HG02798 (cell line): ENCODE measurements at regions not wholly inside any gene's neighbourhood (a gene's known extent, or its start where the extent isn't known, plus 50 kb on each side); places are given as distances from the start of the nearest gene placed in this dataset.

Experiments used
- ATAC-seq: cut with Tn5 transposase; IDR thresholded peaks from one replicate; pipeline ENCODE4 v1.9.1; 2021; ENCODE audit warnings: mild to moderate bottlenecking; ENCODE audit not compliant: unreplicated experiment, poor library complexity

DNA sequence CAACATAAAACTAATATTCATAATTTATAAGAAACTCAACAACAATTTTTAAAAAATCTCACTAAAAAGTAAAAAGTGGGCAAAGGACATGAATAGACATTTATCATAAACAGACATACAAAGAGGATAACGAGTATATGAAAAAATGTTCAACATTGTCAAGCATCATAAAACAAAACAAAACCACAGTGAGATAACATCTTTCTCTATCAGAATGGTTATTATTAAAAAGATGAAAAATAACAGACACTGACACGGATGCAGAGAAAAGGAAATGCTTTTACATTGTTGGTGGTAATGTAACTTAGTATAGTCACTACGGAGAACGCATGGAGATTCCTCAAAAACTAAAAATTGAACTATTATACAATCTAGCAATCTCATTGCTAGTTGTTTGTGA lies 813.0 kb downstream of the LUZP2 start:
- ATAC-seq: no peak

DNA sequence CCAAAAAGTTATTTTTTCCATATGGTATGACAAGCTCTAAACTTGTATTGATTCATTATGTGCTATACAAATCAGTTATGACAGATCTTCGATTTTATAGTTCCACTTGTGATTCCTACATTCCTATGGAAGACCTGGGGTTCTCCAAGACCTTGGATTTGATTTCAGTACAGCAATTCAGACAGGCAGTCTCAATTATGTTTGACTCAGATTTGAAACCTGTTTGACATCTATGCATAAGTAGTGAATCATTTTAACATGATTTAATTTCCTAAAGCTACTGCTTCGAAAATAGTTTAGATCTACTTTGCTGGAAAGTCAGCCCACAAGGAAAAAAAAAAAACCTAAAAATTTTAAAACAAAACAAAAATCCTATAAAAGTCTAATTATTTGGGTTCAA lies 820.4 kb downstream of the LUZP2 start:
- no peak for ATAC-seq

DNA sequence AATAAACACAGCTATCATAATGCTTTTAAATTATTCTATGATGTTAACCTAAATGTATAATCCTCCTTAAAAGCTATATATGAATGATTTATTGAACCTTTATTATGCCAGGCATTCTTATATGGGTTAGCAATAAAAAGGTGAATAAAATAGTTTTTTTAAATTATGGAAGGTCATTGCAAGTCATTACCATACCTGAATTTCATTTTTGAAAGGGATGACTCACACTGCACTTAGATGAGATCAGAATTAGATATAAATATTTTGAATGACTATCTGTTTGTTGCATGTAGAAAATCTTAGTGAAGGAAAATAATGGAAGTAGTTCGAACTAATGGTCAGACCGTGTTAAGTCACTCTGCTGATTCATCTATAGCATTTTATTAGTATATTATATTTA lies 822.3 kb downstream of the LUZP2 start:
- no peak for ATAC-seq

DNA sequence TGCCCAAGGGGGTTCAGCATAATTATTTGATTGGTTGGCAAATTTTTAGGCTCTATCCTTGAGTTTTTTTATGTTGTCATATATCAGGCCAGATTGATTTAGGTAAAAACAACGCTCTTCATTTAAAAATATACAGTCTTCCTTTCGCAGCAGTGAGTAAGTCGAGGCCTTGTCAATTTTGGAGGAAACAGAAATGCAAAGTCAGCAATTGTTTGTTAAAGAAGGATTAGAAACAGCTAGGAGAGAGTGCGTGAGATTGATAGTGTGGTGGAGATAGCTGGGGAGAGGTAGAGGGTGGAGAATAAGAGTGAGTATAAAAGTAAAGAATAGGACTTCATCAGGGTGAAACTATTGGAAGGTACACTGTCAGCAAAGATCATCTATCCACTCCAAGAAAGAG lies 830.8 kb downstream of the LUZP2 start:
- no peak for ATAC-seq

DNA sequence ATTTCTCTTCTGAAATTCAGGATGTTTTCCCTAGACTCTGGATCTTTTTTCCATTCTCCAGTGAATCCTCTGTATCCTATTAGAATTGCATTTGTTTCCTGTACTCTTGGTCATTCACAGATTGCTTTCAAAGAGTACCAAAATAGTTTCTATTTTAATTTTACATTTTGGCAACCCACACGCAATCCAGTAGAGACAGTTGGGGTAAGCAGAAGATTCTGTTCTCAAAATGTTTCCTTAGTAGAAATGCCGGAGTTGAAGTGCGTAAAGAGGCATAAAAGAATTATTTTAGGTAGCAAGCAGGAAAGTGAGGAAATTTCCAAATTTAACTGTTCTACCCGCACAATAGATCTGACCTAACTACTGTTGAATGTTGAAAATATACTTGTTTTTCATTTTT lies 842.4 kb downstream of the LUZP2 start:
- no peak for ATAC-seq

DNA sequence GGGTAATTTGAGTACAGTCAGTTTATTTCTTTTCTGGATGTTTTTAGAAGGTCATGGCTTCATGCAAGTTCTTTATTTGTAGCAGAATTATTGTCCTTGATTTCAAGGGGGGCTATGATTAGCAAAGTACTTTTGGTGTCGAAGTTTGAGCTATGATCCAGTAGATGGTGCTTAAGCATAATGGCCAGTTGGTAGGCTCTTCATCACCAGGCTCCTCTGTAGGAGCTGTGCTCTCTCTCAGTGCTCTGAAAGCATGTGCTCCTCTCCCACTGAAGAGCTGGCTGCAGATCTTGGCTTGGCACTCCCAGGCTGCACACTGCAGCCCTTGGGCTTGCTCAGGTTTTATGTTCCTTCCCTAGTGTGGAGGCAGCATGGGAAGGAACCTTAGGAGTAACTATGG lies 852.7 kb downstream of the LUZP2 start:
- ATAC-seq: no peak

DNA sequence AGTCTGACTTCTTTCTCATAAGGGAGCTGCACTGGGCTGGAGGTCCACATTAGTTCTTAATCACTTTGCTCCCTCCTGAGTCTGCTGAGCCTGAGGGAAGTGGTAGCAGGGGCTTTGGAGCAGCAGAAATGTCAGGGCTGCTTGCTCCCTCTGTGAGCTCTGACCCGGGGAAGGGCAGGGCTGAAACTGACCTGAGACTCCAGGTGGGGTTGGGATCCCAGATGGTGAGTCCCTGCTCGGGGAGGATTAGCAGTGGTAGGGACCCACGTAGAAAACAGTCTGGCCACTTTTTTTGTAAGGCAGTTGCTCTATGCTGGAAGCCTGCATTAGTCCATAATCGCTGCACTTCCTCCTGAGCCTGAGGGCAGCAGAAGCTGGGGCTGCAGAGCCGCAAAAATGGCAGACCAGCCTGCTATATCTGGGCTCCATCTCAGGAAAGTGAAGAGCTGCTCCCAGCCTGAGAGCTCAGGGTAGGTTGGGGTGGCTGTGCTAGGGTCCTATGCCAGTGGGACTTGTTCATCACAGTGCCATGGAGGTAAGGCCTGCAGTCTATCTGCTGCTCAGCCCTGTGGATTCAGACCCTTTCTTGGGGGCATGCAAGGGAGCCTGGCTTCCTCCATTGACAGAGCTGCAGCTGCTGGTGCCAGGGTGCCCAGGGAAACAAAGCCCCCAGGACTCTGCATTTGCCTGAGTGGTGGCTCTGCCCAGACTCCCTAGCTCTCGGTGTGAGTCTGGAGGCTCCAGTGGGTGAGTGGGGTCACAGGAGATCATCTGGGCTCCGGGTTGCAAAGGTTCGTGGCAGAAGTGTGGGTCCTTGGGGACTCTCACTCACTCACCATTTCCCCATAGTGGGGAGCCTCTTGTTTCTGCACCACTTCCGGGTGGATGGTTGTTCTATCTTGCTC lies 854.3 kb downstream of the LUZP2 start:
- no peak for ATAC-seq

DNA sequence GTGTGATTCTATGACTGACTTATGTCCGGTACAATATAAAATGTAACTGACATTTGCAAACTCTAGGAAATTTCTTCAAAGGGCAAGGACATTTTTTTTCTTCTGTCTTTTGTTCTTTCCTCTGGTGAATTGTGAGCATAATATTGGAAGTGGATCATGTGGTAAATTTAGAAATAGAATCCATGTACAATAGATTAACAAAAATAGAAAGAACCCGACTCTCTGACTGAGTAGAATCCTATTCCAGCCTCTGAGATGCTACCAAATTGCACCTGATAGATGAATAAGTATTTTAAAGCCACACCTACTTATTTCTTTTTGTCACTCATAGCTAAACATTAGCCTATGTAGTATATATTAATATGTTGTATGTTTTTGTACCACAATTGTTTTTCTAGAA lies 860.3 kb downstream of the LUZP2 start:
- ATAC-seq: no peak

DNA sequence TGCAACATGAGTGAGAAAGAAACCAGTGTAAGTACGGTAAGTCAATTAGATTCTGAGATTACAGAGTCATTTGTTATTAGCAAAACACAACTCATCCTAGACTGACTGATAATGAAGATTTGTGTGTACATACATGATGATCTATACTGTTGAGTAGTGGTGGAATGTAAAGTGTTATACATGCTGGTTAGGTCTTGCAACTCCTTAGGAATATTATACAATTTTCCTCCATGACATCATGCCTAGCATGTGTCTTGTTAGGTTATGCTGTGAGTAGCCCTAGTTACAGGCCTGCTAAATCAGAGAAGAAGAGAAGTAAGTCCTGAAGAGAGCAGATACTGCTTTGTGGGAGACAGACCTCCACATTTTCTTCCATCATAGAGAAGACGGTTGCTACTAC lies 880.6 kb downstream of the LUZP2 start:
- no peak for ATAC-seq

DNA sequence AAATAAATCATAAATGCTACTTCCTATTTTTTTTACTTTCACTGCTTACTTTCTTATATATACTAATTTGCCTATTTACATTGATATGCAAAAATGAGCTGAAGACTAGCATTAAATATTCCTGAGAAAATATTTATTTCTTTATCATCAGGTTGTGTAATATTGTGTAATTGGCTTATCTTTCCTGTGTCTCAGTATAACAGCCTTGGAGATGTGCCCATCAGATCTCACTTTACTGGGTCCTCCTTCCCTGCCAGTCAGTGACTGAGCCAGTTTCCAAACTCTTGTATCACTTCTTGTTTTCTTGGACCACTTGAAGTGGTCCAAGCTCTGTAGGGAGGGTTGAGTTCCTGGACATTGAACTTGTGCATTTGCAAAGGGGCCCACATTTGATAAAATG lies 900.0 kb downstream of the LUZP2 start:
- ATAC-seq: no peak

DNA sequence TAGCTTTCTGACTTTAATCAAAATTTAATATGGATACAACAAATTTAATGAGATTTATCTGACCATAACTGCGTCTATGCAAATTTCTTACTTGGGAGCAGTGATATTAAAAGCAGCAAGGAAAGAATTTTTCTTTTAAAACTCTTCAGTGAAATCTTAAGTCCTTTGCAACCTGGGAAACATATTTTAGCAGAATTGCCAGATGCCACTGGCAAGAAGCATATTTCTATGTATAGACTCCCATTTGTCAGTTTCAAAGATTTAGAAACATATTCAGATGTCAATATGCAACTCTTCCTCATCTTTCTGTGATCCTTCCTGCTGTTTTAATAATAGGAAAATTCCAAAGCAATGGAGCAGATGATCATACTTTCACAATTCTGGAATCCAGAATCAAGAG lies 911.3 kb downstream of the LUZP2 start:
- ATAC-seq: no peak

DNA sequence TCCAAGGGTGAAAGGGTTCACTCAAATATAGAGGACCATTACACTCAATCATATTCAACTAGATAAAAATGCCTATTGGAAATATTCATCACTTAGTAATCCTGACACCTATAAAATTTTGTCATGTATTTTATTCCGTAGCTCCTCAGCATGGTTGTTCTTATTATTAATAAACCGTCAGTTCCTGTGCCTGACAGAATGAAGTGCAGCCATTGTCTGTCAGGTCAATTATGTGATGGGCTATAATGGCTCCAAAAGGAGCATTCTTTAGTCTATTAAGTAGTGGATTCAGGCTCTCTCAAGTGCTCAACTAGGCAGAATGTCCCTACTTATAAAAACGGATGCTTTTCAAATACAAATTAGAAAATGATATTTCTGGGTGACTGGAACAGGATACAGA lies 916.1 kb upstream of the ANO3 start:
- ATAC-seq: no peak

DNA sequence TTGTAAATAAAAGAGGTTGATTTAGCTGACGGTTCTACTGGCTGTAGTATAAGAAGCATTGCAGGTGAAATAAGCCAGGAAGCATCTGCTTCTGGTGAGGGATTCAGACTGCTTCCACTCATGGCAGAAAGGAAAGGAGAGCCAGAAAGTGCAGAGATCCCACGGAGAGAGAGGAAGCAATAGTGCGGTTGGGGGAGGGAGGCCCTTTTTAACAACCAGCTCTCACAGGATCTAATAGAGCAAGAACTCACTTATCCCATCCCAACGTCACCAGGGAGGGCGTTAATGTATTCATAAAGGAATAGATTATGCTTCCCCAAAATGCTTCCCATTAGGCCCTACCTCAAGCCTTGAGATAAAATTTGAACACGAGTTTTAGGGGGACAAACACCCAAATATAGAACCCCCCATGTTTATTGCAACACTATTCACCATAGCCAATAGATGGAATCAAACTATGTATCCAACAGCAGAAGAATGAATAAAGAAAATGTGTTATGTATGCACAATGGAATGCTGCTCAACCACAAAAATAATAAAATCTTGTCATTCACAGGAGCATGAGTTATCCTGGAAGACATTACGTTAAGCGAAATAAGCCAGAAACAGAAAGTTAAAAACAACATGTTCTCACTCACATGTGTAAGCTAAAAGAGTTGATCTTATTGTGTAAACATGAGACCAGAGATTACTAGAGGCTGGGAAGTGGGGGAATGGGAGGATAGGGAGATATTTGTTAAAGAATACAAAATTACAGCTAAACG lies 908.3 kb upstream of the ANO3 start:
- ATAC-seq: no peak

DNA sequence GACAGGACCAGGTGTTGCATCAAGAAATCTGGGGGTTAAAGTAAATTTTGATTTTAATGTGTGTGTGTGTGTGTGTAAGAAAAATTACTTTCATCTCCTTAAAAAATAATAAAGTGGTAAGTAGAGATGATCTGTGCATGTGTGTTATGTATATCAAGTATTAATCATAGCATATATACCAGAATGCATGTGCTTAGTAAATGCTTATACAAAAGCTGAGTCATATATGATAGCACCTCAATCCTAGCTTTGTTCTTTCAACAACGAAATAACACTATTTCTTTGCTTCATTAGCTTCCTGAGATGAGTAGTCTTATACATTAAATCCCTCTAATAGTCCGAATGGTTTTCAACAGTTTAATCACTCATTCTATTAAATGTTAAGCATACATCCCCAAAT lies 899.6 kb upstream of the ANO3 start:
- ATAC-seq: no peak

DNA sequence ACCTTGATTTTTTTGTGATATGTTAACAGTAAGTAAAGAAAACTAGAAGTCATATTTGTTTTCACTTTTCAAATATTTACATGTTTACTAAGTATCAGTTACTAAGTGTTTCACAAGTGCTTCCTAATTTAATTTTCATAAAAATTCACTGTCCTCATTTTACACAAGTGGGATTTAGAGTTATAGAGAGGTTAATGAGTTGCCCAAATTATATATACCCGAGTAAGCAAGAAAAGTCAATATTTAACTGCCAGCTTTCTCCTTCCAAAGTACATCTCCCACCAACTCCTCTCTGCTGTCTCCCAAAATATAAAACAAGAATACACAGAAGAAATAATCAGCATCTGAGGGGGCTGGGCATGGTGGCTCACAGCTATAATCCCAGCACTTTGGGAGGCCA lies 896.7 kb upstream of the ANO3 start:
- no peak for ATAC-seq

DNA sequence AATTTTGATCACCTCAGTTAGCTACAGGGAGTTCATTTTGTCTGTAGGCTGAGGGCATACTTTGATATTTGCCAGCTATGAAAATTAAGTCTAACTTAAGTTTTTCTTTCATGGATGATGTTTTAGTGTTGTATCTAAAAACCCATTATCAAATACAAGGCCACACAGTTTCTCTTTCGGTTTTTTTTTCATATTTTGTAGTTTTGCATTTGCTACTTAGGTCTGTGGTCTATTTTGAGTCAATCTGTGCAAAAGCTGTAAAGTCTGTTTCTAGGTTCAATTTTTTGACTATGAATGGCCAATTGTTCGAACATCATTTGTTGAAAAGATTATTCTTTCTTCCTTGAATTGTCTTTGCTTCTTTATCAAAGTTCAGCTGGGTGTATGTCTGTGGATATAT lies 895.6 kb upstream of the ANO3 start:
- no peak for ATAC-seq

DNA sequence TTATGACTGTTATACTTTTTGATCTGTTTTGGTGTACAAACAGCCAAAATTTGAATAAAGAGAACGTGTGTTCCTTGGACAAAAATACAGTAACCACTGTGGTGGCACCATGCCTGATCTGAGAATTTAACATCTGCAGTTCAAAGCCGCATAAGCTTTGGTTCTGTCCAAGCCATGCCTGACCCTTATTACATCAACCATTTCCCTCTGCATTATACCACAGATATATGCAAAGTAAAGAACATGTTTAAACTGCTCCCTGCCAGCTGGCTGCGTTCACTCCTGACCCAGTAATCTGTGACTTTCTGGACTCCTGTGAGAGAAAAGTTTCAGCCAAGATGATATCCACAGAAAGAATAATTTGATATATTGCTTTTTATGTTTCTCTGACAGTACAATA lies 890.5 kb upstream of the ANO3 start:
- ATAC-seq: no peak

DNA sequence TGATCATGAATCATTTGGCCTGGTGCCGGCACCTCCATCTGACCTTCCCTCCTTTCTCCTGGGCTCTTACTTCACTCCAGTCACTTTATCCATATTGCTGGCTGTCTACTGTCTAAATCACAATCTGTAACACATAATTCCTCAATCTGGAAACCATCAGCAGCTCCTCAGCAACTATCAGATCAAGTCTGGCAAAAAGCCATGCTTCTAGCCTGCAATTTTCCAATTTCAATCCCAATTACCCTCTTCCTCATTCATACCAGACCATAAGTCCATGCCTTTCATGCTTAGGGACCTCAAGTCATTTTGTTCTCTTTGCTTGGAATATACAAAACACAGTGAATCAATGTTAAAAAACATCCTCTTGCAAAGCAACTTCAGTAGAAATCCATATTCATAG lies 882.8 kb upstream of the ANO3 start:
- no peak for ATAC-seq

DNA sequence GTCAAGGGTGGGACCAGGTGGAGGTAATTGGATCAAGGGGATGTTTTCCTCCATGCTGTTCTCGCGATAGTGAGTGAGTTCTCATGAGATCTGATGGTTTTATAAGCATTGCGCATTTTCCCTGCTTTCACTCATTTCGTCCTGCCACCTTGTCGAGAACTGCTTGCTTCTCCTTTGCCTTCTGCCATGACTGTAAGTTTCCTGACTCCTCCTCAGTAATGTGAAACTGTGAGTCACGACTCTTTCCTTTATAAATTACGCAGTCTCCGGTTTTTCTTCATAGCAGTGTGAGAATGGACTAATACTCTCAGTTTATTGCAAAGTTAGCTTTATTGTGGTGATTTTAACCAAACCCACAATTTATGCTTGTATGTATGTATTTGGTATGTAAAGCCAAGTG lies 878.5 kb upstream of the ANO3 start:
- ATAC-seq: no peak

DNA sequence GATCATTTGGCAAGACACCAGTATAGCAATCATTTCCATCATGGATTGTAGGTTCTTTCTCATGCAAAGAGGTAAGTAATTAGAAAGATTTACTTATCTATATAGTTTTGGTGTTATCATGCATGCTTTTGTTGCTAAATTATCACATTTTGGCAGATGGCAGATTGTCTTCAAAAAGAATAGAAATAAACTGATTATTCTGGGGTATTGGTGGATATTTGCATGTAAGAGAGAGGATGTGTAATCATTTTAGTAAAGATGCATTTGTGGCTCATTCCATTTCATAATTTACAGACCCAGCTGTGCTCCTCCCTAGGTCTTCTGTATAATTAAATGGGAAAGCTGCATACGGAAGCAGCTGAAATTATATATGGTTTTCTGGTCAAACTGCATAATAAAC lies 875.7 kb upstream of the ANO3 start:
- no peak for ATAC-seq

DNA sequence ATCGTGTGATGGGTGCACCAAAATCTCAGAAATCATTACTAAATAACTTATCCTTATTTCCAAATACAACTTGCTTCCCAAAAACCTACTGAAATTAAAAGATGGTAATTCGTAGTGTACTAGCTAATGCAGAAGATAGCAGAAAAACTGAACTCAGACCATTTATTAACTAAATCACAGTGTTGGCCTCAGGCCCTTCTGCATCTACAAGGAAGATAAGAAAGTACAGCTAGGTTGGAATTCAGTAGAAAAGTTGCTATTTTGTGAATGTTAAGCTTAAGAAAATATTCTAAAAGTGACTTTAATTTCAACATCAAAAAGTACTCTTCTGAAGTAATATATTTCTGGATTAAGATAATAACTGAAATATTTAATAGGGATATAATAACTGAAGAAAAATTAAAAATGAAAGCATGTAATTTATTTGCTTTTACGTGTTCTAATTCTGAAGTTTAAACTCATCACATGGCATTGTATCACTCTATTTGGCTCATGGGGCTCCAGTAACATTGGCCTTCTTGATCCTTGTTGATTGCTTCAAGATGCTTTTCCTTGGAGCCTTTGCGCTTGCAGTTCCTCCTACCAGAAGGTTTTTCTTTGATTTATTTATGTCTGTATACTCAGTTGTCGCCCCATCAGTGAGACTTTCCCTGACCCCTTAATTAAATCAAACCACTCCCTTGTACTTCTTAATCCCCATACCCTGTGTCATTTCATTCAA lies 847.9 kb upstream of the ANO3 start:
- ATAC-seq: no peak
